Stimulated activated naive CD8-positive, alpha-beta T cell treated with anti-CD3 and anti-CD28 coated beads, Interleukin-15, amount 100 ng/mL, for 72 hours (primary cell): ENCODE measurements at regions not wholly inside any gene's neighbourhood (a gene's known extent, or its start where the extent isn't known, plus 50 kb on each side); places are given as distances from the start of the nearest gene placed in this dataset.

Experiments used
- ATAC-seq: fragments of 150-1000 bp; cut with Tn5 transposase; 2 replicates; pipeline ENCODE4 v1.10.0; 2021; ENCODE audit warnings: mild to moderate bottlenecking, moderate library complexity
- DNase-seq, 2 donors: peaks; one replicate each; pipeline ENCODE4 v3.0.0; 2021 to 2022
- H3K27ac Mint-ChIP-seq, 2 donors: one replicate each; pipeline ENCODE4 v1.8.0; 2022; ENCODE audit warnings: mild to moderate bottlenecking in 2 of 2, mixed read lengths in 2 of 2, moderate library complexity in 2 of 2
- H3K27me3 Mint-ChIP-seq: one replicate; pipeline ENCODE4 v1.8.0; 2022; ENCODE audit warnings: mixed read lengths
- H3K4me1 Mint-ChIP-seq: one replicate; pipeline ENCODE4 v1.8.0; 2022; ENCODE audit warnings: mild to moderate bottlenecking, mixed read lengths
- H3K4me3 Mint-ChIP-seq, 2 donors: one replicate each; pipeline ENCODE4 v1.8.0; 2022; ENCODE audit warnings: mild to moderate bottlenecking in 2 of 2, mixed read lengths in 2 of 2, moderate library complexity in 1 of 2
- H3K9me3 Mint-ChIP-seq, 2 donors: one replicate each; pipeline ENCODE4 v1.8.0; 2022; ENCODE audit warnings: mixed read lengths in 2 of 2

DNA sequence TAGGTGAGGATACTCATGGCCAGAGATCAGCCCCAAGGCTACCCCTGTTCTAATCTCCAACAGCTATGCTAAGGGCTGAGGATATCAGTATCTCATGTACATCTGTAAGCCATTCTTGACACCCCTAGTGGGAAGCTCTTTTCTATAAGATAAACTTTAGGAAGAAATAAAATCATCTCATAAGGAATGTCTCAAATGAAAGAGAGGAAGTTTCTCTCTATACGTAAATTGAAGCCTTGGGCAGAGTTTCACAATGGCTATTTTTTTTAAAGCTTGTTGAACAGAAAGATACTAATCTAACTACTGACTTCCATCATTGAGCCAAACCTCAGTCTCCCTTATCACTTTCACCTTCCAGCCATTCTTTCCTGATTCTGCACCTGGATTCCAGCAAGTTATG lies 405.7 kb downstream of the PRR16 start:
- Mint-ChIP-seq H3K27me3 (no peaks in the 10 kb centered on the region), H3K4me3 (no peak overlapping the region), H3K4me1 (no peaks in the 10 kb centered on the region), H3K9me3 (peaks cover 0 to 5% of the 10 kb centered on the region in 2 donors), H3K27ac (no peak overlapping the region)
- no peak for DNase-seq
- no peak for ATAC-seq

GRCh38 chr5:120872297-120872696 lies 408.2 kb downstream of the PRR16 start:
- ATAC-seq (no peak), DNase-seq (no peak)
- Mint-ChIP-seq H3K27ac (no peak overlapping the region), H3K27me3 (no peaks in the 10 kb centered on the region), H3K4me1 (no peaks in the 10 kb centered on the region), H3K9me3 (peaks cover 0 to 5% of the 10 kb centered on the region in 2 donors), H3K4me3 (no peak overlapping the region)

- no peaks in the 10 kb centered on the region for H3K27me3 Mint-ChIP-seq
- no peaks in the 10 kb centered on the region for H3K9me3 Mint-ChIP-seq
- no peak for DNase-seq
- no peak overlapping the region for H3K27ac Mint-ChIP-seq
- no peak overlapping the region for H3K4me3 Mint-ChIP-seq
- H3K4me1 Mint-ChIP-seq, result no peaks in the 10 kb centered on the region
- no peak for ATAC-seq
These were observed 409.0 kb downstream of the PRR16 start for GRCh38 chr5:120873083-120873482.

GRCh38 chr5:120874081-120874862 lies 410.2 kb downstream of the PRR16 start:
- H3K4me3 Mint-ChIP-seq, result no peak overlapping the region
- ATAC-seq (no peak), DNase-seq (no peak)
- H3K4me1 Mint-ChIP-seq, result no peaks in the 10 kb centered on the region
- no peaks in the 10 kb centered on the region for H3K27me3 Mint-ChIP-seq
- no peak overlapping the region for H3K27ac Mint-ChIP-seq
- H3K9me3 Mint-ChIP-seq, result peaks cover 0 to 1% of the 10 kb centered on the region in 2 donors

- Mint-ChIP-seq H3K4me1 (no peaks in the 10 kb centered on the region), H3K4me3 (no peak overlapping the region)
These were observed 418.1 kb downstream of the PRR16 start for GRCh38 chr5:120882038-120882775.

DNA sequence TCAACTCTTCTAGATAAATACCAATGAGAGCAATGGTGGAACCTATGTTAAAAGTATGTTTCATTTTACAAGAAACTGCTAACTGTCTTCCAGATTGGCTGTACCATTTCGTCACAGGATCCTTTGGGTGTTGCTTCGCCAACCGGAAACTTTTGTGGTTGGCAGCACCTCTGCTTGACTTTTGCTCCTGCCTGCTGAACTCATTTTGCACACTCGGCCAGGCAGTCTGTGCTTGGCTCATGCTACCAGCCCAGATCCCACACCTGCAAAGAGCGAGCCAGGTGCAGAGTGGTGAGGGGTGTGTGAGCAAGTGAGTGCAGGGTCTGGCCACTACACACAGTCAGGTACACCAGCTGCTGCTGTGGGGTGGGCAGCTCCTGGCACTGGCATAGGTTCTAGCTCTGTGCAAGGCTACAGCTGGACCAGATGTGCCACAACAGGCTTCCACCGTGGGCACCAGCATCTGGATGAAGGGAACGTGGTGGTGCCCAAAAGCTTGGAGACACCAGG lies 422.3 kb downstream of the PRR16 start:
- no peak overlapping the region for H3K4me3 Mint-ChIP-seq
- ATAC-seq, result no peak
- no peaks in the 10 kb centered on the region for H3K9me3 Mint-ChIP-seq
- H3K27me3 Mint-ChIP-seq, result no peaks in the 10 kb centered on the region
- H3K4me1 Mint-ChIP-seq, result no peaks in the 10 kb centered on the region
- no peak overlapping the region for H3K27ac Mint-ChIP-seq
- no peak for DNase-seq

More at GRCh38 chr5:120882038-120882775, 418.1 kb downstream of the PRR16 start:
- no peaks in the 10 kb centered on the region for H3K27me3 Mint-ChIP-seq
- DNase-seq, result no peak
- ATAC-seq, result no peak
- H3K9me3 Mint-ChIP-seq, result peaks cover 0 to 7% of the 10 kb centered on the region in 2 donors
- H3K27ac Mint-ChIP-seq, result no peak overlapping the region

GRCh38 chr5:120895660-120896059 lies 431.6 kb downstream of the PRR16 start:
- H3K27ac Mint-ChIP-seq, result no peak overlapping the region
- H3K4me3 Mint-ChIP-seq, result no peak overlapping the region
- no peaks in the 10 kb centered on the region for H3K9me3 Mint-ChIP-seq
- no peak for DNase-seq
- H3K27me3 Mint-ChIP-seq, result no peaks in the 10 kb centered on the region
- no peaks in the 10 kb centered on the region for H3K4me1 Mint-ChIP-seq
- ATAC-seq, result no peak

- Mint-ChIP-seq H3K27ac (no peak overlapping the region), H3K4me3 (no peak overlapping the region), H3K9me3 (peaks cover 0 to 7% of the 10 kb centered on the region in 2 donors), H3K27me3 (no peaks in the 10 kb centered on the region), H3K4me1 (no peaks in the 10 kb centered on the region)
- ATAC-seq, result no peak
- no peak for DNase-seq
These were observed 437.1 kb downstream of the PRR16 start for GRCh38 chr5:120901199-120901598.

DNA sequence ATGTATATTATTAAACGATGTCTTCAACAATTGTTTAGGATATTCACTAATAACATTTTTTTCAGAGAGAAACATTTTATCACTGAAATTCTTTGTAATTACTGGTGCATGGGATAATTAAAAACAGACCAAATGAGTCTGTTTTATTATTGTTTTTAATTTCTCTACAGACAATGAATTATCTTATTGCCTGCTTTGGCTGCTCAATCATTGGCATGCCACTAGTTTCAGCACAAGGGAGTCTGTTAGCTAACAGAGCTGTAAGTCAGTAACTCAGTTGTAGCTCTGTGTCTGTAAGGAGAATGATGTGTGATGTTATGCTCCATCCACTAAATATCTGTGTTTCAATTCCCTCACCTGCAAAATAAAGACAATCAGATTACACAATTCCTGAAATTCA lies 443.9 kb downstream of the PRR16 start:
- ATAC-seq (no peak), DNase-seq (no peak)
- Mint-ChIP-seq H3K4me1 (no peaks in the 10 kb centered on the region), H3K27me3 (no peaks in the 10 kb centered on the region), H3K4me3 (no peak overlapping the region), H3K27ac (no peak overlapping the region), H3K9me3 (peaks cover 0 to 7% of the 10 kb centered on the region in 2 donors)

DNA sequence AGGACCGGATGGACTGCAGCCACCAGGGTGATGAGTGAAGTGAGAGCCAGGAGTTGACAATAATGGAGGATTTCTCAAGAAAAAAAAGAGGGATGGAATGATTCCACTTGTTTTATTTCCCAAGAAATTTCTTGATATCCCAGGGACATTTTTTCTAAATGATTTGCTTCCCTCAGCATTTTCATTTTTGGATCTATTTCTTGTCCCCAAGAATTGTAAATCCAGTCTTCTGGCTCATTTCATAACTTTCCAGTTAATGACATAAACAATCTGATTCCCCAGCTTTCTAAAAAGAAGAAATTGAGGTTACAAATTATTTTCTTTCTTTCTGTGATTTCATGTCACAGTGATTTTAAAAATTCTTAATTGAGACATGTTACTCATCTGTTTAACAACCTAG lies 446.5 kb downstream of the PRR16 start:
- Mint-ChIP-seq H3K4me3 (no peak overlapping the region), H3K4me1 (no peaks in the 10 kb centered on the region), H3K27me3 (no peaks in the 10 kb centered on the region), H3K27ac (no peak overlapping the region), H3K9me3 (peaks cover 0 to under 1% of the 10 kb centered on the region in 2 donors)
- ATAC-seq, result no peak
- no peak for DNase-seq

DNA sequence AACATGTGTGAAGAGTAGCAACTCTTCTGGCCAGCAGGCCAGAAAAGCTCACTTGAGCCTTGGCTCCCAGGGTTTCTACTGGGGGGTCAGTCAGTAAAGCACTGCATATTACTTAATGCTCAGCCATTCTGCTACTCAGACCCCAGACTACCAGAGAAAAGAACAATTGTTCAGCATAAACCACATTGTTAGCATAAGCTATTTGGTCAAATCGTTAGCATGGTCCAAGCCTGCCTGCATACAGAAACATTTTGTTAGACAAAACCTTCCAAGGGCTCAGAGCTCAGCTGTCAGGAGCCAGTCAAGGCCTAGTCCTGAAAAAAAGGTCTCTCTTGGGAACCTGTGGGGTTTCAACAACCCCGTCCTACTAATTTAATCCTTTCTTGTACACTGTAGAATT lies 449.3 kb downstream of the PRR16 start:
- ATAC-seq (no peak), DNase-seq (no peak)
- H3K27ac Mint-ChIP-seq, result no peak overlapping the region
- H3K9me3 Mint-ChIP-seq, result no peaks in the 10 kb centered on the region
- no peak overlapping the region for H3K4me3 Mint-ChIP-seq
- H3K27me3 Mint-ChIP-seq, result no peaks in the 10 kb centered on the region
- no peaks in the 10 kb centered on the region for H3K4me1 Mint-ChIP-seq

GRCh38 chr5:120917214-120917758 lies 453.2 kb downstream of the PRR16 start:
- no peak for ATAC-seq
- H3K4me1 Mint-ChIP-seq, result no peaks in the 10 kb centered on the region
- no peaks in the 10 kb centered on the region for H3K27me3 Mint-ChIP-seq
- H3K27ac Mint-ChIP-seq, result no peak overlapping the region
- no peak overlapping the region for H3K4me3 Mint-ChIP-seq
- no peaks in the 10 kb centered on the region for H3K9me3 Mint-ChIP-seq
- DNase-seq, result no peak

GRCh38 chr5:120919017-120919416 lies 454.9 kb downstream of the PRR16 start:
- no peak for ATAC-seq
- no peak for DNase-seq
- H3K9me3 Mint-ChIP-seq, result peaks cover 0 to 6% of the 10 kb centered on the region in 2 donors

GRCh38 chr5:120923026-120923425 lies 458.9 kb downstream of the PRR16 start:
- Mint-ChIP-seq H3K4me1 (no peaks in the 10 kb centered on the region), H3K27me3 (no peaks in the 10 kb centered on the region), H3K9me3 (peaks cover 0 to 9% of the 10 kb centered on the region in 2 donors), H3K4me3 (no peak overlapping the region), H3K27ac (no peak overlapping the region)
- ATAC-seq (no peak), DNase-seq (no peak)

More at GRCh38 chr5:120919017-120919416, 454.9 kb downstream of the PRR16 start:
- no peaks in the 10 kb centered on the region for H3K4me1 Mint-ChIP-seq
- no peaks in the 10 kb centered on the region for H3K27me3 Mint-ChIP-seq
- H3K27ac Mint-ChIP-seq, result no peak overlapping the region
- no peak overlapping the region for H3K4me3 Mint-ChIP-seq

GRCh38 chr5:120926471-120926870 lies 462.4 kb downstream of the PRR16 start:
- Mint-ChIP-seq H3K9me3 (peaks cover 0 to 9% of the 10 kb centered on the region in 2 donors), H3K27me3 (no peaks in the 10 kb centered on the region), H3K4me3 (no peak overlapping the region), H3K4me1 (no peaks in the 10 kb centered on the region), H3K27ac (no peak overlapping the region)
- no peak for ATAC-seq
- DNase-seq, result no peak
